HG03460 (cell line): ENCODE measurements at regions not wholly inside any gene's neighbourhood (a gene's known extent, or its start where the extent isn't known, plus 50 kb on each side); places are given as distances from the start of the nearest gene placed in this dataset.
"Not testable (repeated sequence)": the region's sequence is repeated elsewhere in the genome, so short reads cannot be mapped to it uniquely, and the experiment has no call there.

Experiments
- ATAC-seq: cut with Tn5 transposase; IDR thresholded peaks from one replicate; pipeline ENCODE4 v1.9.1; 2021; ENCODE audit not compliant: unreplicated experiment

- no peak for ATAC-seq
Observed at GRCh38 chr16:76970087-76970744, 220.8 kb upstream of the MON1B start.

DNA sequence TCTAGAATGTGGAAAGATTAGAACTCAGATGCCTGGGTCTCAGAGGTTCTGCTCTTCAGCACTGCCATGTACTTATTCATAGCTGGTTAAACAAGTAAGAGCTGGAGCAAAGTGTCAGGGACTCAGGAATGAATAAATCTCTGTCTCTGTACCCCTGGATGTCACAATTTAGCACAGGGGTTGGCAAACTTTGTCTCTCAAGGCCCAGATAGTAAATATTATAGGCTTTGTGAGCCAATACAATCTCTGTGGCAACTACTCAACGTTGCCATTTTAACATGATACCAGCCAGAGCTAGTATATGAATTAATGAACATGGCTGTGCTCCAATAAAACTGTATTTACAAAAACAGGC lies 220.3 kb upstream of the MON1B start:
- ATAC-seq: no peak

DNA sequence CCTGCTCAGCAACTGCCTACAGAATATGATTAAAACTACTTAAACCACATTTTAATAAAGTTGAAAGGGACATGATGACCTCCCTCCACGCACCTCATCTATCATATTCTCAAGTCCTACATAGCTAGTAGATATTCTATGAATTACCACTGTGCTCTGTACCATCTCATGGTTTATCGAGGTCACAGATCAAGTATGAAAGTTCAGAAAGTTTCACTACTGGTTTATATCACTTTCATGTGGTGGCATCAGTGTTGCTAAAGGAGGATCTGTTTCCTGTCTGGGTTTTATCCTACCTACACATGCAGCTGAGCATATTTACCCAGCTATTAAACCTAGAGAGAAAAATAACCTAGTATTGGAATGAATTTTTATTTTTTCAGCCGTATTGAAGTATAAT lies 214.9 kb upstream of the MON1B start:
- ATAC-seq: peak; percentile 95

- ATAC-seq: no peak
Observed at GRCh38 chr16:76976756-76977155, 214.2 kb upstream of the MON1B start.

GRCh38 chr16:76984196-76984595 lies 206.8 kb upstream of the MON1B start:
- ATAC-seq: no peak

DNA sequence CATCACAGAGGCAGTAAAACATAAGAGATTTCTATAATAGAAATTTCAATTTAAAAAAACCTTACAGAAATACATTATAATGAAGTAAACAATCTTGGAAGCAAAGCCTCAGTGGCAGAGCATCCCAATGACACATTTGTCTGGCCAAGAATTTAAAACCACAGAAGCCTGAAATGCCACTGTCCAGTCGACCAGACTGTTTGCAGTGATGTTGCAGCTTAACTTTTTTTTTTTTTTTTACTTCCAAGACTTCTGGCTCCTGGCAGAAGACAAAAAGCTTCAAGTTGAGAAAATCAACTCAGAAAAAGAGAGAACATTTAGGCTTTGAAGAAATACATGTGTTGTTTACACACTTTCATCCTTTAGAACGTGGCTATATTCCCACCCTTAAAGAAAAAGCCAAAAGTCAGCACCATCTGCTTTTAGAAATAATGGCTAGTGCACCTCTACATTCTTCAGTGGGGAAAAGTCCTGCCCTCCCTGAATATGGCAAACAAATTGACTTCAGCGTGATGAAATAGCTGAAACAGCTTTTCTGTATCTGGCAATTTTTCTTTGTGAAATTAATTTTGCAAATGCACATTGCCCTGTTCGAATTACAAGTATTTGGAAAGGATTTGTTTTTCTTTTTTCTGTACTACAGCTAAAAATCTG lies 205.5 kb upstream of the MON1B start:
- no peak for ATAC-seq

GRCh38 chr16:76988526-76988925 lies 202.5 kb upstream of the MON1B start:
- ATAC-seq: no peak

- no peak for ATAC-seq
Observed at GRCh38 chr16:77002644-77003043, 188.3 kb upstream of the MON1B start.

GRCh38 chr16:77009453-77009852 lies 181.5 kb upstream of the MON1B start:
- no peak for ATAC-seq

DNA sequence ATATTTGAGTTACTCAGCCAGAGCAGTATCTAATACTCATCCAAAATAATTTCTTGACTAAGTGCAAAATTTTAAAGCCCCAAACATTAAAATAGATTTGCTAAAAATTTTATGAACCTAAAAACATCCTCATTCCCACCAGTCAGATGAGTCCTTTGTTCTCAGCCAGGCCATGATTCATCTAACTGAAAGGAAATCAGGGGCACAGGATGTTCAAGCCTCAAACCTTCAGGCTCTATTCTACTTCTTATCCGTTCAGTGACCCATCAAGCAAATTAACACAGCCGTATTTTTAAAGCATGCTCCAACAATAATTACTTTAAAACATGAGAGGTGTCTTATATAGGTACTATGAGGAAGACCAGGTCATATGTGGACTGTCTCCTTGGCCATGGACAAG lies 176.5 kb upstream of the MON1B start:
- no peak for ATAC-seq

DNA sequence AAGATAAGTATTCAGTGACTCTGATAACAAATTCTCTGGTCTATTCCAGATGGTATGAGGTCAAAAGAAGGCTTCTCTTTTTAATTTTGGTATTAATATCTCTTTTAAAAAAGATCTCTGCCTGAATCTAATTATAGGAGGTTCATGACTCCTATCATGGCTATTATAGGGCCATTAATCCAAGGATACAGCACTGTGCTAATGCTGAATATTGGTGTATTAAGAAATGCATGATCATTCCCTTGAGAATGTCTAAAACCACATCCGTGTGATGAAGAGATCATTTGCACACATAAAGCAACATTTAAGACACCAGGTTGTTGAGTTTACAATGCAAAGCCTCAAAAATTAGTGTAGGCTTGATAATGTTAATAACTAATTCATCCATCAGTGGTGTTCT lies 160.4 kb upstream of the MON1B start:
- no peak for ATAC-seq

GRCh38 chr16:77033516-77033915 lies 157.5 kb upstream of the MON1B start:
- no peak for ATAC-seq

DNA sequence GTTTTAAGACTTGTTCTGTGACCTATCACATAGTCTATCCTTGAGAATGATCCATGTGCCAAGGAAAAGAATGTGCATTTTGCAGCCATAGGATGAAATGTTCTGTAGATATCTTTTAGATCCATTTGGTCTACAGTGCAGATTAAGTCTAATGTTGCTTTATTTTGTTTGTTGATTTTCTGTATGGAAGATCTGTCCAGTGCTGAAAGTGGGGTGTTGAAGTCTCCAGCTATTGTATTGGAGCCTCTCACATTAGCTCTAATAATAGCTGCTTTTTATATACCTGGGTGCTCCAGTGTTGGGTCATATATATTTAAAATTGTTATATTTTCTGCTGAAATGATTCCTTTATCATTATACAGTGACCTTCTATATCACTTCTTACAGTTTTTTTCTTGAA lies 155.6 kb upstream of the MON1B start:
- no peak for ATAC-seq

GRCh38 chr16:77037696-77038347 lies 153.2 kb upstream of the MON1B start:
- ATAC-seq: no peak

DNA sequence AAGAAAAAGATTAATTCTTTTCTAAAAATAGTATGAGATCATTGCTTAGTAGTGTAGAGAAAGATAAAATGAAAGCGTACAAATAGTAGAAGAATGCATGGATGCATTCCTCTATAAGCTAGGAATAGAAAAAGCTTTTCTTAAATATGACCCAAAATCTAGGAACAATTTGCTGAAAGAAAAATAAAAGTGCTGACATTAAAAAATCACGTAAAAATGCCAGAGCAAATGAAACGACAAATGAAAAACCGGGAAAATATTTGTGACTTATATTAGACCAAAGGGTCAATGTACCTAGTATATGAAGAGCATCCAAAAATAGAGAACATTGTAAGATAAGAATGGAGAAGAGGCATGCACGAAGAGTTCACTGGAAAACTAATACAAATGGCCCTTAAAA lies 149.5 kb upstream of the MON1B start:
- no peak for ATAC-seq

- ATAC-seq: no peak
Observed at GRCh38 chr16:77043076-77043475, 147.9 kb upstream of the MON1B start.

DNA sequence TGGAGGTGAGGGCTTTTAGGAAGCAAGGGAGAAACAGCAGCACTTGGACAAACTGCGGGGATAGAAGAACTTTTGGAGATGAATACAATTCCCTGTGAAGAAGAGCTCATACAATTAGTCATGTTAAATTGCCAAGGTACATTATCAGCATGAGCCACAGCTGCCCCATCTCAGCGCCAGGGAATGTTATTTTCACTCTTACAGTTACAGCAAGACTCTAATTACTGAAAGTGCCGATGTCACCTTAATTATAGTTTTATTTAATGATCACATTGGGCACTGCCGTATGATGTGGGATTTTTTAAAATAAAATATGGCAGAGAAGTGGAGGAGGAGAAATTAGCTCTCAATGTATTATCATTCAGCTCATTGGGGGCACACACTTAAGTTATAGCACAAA lies 144.8 kb upstream of the MON1B start:
- no peak for ATAC-seq

GRCh38 chr16:77048085-77048484 lies 142.9 kb upstream of the MON1B start:
- no peak for ATAC-seq

DNA sequence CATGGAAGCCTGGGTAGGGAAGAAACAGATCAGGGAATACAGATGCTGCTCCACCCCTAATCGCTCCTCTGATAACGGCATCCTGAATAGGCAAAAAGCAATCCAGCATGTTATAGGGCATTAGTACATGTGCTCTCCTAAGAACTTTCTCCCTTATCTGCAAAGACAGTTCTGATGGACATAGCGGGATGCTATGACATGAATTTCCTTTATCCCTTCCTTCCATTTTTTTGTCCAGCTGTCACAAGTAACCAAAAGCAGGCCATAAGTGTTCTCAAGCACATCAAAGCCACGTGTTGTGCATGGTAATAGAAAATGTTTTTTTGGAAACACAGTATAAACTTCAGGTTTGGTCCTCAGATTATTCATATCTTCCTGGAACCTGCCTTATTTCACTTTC lies 141.4 kb upstream of the MON1B start:
- ATAC-seq: no peak

DNA sequence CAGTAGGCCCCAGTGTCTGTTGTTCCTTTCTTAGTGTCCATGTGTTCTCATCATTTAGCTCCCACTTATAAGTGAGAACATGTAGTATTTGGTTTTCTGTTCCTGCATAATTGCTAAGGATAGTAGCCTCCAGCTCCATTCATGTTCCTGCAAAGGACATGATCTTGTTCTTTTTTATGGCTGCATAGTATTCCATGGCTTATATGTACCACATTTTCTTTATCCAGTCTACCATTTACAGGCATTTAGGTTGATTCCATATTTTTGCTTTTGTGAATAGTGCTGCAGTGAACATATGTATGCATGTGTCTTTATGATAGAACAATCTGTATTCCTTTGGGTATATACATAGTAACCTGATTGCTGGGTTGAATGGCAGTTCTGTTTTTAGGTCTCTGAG lies 134.4 kb upstream of the MON1B start:
- not testable (repeated sequence) for ATAC-seq

- no peak for ATAC-seq
Observed at GRCh38 chr16:77057161-77057774, 133.7 kb upstream of the MON1B start.

DNA sequence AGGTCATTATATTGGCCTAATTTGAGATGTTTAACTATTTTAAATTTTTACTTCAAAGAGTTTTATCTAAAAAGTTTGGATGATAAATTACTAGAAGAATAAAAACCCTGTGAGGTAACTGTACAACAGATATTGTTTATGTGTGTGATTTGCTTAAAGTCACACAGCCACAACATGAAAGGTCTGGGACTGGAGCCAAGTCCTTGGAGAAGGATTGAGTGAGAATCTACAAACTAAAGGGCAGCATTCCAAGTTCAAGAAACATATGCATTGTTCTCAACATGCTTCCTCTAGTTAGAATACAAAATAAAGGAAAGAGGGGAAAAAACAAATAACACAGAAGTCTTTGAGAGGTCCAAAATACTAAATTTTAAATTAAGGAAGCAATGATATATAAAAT lies 131.5 kb upstream of the MON1B start:
- ATAC-seq: no peak
